NB4 (cell line): ENCODE measurements at regions not wholly inside any gene's neighbourhood (a gene's known extent, or its start where the extent isn't known, plus 50 kb on each side); places are given as distances from the start of the nearest gene placed in this dataset.
"Not testable (repeated sequence)": the region's sequence is repeated elsewhere in the genome, so short reads cannot be mapped to it uniquely, and the experiment has no call there.

ENCODE experiments used
- DNase-seq: peaks from one replicate; pipeline ENCODE4 v3.0.0; 2010; ENCODE audit warnings: low read depth
- H3K4me3 ChIP-seq: one replicate; pipeline ENCODE4 v1.5.1; 2011; ENCODE audit warnings: mild to moderate bottlenecking, low read depth, low read length, moderate library complexity
- CTCF ChIP-seq: IDR thresholded peaks from one replicate; pipeline ENCODE4 v1.5.1; 2012; ENCODE audit warnings: low read depth, low read length
- MAX ChIP-seq: IDR thresholded peaks from 2 replicates; pipeline ENCODE4 v1.6.1; 2011; ENCODE audit warnings: low read depth, low read length
- MYC ChIP-seq: IDR thresholded peaks from 2 replicates; pipeline ENCODE4 v1.6.1; 2011; ENCODE audit warnings: low read depth, low read length
- POLR2A ChIP-seq: IDR thresholded peaks from 2 replicates; pipeline ENCODE4 v1.6.1; 2011; ENCODE audit warnings: mild to moderate bottlenecking; ENCODE audit not compliant: insufficient read length; ENCODE audit errors: extremely low read depth

DNA sequence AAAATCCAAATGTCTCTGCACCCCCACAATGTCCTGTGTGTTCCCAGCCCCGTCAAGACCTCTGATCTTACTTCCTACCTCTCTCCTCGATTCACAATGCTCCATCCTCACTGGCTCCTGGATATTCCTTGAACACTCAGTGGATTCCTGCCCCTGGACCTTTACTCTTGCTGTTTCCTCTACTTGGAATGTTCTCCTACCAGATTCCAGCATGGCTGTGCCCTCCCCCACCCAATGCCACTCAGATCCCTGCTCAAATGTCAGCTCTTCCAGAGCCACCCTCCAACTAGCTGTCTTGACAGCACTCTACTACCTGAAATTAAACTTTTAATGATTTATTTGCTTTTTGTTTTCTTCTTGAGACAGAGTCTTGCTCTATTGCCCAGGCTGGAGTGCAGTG lies 107.4 kb downstream of the KLF5 start:
- TF ChIP-seq MYC (no peak), CTCF (no peak), MAX (no peak), POLR2A (no peak)

GRCh38 chr13:73162912-73163911 lies 104.4 kb downstream of the KLF5 start:
- TF ChIP-seq MYC, result no peak
- TF ChIP-seq CTCF, result no peak
- TF ChIP-seq MAX, result no peak
- no peak for TF ChIP-seq POLR2A
- no peak for DNase-seq
- H3K4me3 ChIP-seq, result no peak overlapping the region

More for the DNA sequence above, 107.4 kb downstream of the KLF5 start:
- DNase-seq, result no peak
- H3K4me3 ChIP-seq, result no peak overlapping the region

- not testable (repeated sequence) for DNase-seq, H3K4me3 ChIP-seq
Measured at GRCh38 chr13:73160371-73161031, 101.7 kb downstream of the KLF5 start.

- TF ChIP-seq MYC (no peak), POLR2A (no peak), CTCF (no peak), MAX (no peak)
- no peak for DNase-seq
- H3K4me3 ChIP-seq, result no peak overlapping the region
Measured at GRCh38 chr13:73158851-73159250, 100.0 kb downstream of the KLF5 start.

- no peak overlapping the region for H3K4me3 ChIP-seq
- no peak for DNase-seq
- TF ChIP-seq MYC (no peak), MAX (no peak), CTCF (no peak), POLR2A (no peak)
Measured at GRCh38 chr13:73157031-73157430, 98.2 kb downstream of the KLF5 start.

DNA sequence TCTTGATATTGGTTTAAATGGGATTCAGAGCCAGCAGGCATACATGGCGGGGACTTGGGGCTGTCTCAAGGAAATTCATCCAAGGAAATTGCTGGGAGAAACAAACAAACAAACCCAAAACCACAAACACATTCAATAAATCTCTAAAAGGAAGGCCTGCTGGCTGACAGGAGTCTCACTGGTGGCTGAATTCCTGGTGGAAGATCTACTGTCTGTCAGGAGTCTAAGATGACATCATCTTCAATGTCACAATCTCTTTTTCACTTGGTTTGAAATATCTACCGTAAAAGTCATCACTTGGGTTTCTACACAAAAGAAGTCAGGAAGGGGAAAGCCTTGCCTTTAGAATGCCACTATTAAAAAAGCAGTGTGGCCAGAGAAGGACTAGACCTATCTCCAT lies 87.9 kb downstream of the KLF5 start:
- no peak for DNase-seq

More for the DNA sequence above, 87.9 kb downstream of the KLF5 start:
- no peak overlapping the region for H3K4me3 ChIP-seq
- TF ChIP-seq MAX (no peak), POLR2A (no peak), CTCF (no peak), MYC (no peak)
